DMS 273 treated with DMSO at 0.1 percent for 48 hours (cell line): ENCODE measurements at regions not wholly inside any gene's neighbourhood (a gene's known extent, or its start where the extent isn't known, plus 50 kb on each side); places are given as distances from the start of the nearest gene placed in this dataset.
"Not testable (repeated sequence)": the region's sequence is repeated elsewhere in the genome, so short reads cannot be mapped to it uniquely, and the experiment has no call there.

Experiments used
- DNase-seq: peaks from one replicate; lab custom pipeline; 2025; lab: John Stamatoyannopoulos, UW

DNA sequence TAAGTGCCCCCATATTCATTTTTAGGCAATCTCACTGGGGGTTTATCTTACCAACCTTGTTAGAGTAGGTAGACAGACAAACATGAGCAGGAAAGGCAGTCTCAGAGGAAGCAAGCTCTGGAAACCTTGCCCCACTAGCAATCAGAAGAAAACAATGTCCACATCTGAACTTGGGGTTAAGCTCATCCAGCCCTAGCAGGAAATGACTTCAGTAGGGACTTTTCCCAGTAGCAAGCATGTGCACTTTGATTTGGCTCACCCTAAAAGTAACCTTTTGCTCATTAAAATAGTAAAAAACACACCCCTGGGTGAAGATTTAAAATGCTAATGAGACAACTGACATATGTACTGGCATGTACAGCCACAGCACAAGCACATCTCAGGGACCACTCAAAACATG is 175.5 kb downstream of the AKAIN1 start:
- no peak for DNase-seq

DNA sequence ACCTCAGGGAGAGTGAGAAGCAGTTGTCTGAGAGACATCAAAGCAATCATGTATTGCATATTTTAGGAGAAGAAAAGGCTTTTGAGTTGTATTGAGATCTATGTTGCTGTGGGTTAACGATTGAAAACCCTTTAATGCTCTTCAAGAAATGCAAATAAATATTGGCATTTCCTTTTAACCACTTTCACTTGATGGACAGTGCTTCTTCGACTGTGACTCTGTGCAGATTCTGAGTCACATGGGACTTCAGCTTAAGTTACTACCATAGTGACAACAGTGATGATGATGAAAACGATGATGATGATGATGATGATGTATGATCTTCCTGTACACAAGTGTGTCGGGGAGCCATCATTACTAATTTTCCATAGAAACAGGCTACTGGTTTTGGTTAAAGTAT is 181.8 kb downstream of the AKAIN1 start:
- no peak for DNase-seq

DNA sequence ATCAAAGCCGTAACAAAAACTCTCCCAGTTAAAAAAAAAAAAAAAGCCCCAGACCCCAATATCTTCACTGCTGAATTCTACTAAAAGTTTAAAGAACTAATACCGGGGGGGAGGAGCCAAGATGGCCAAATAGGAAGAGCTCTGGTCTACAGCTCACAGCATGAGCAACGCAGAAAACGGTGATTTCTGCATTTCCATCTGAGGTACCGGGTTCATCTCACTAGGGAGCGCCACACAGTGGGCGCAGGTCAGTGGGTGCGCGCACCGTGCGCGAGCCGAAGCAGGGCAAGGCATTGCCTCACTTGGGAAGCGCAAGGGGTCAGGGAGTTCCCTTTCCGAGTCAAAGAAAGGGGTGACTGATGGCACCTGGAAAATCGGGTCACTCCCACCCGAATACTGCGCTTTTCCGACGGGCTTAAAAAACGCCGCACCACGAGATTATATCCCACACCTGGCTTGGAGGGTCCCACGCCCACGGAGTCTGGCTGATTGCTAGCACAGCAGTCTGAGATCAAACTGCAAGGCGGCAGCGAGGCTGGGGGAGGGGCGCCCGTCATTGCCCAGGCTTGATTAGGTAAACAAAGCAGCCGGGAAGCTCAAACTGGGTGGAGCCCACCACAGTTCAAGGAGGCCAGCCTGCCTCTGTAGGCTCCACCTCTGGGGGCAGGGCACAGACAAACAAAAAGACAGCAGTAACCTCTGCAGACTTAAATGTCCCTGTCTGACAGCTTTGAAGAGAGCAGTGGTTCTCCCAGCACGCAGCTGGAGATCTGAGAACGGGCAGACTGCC is 192.8 kb downstream of the AKAIN1 start:
- not testable (repeated sequence) for DNase-seq

DNA sequence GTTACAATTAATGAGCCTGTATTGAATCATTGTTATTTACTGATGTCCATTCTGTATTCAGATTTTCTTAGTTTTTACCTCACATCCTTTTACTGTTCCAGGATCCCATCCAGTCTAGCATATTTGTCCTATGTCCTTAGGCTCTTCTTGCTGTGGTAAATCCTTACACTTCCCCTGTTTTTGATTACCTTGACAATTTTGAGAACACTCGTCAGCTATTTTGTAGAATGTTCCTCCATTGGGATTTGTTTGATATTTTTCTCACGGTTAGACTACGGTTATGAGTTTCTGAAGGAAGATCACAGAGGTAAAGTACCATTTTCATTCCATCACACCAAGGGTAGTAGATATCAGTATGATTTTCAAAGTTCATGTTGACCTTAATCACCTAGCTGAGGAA is 202.3 kb downstream of the AKAIN1 start:
- no peak for DNase-seq

DNA sequence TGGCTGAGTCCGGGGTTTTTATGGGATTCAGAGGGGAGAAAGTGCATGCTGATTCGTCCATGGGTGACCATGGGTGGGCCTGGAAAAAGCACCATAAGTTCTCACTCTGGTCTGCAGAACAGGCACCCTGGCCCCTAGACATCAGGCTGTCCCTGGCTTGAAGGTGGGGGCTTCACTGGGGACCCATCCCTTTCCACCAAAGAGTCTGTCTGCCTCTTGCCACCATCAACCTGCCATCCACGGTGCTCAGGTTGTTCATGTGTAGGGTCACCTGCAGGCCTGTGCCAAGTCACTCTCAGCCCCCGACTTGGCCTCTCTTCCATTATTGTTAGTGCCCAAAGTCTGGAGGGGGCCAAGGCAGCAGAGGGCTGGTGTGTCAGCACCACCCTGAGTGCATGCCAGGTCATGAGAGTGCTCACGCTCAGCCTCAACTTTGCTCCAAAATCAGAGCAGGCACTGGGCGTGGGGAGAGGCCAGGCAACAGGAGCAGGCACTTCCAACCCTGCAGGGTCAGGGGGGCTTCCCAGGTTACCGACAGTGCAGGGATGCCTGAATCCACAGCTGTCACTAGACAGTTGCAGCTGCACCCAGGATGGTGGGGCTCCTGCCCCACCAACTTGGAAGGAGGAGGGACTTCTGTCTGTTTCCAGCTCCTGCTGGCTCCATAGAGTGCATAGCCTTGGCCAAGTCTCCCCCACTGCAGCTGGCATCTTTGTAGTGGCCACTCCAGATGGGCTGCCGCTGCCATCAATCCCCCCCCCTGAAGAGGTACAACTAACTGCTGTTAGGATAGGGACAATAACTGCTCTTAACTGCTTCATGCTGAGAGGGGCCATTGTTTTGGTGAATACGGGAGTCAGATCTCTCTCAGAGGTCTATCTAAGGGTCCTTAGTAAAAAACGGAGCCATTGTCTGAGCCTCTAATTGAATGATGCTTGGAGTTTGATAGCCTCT is 209.3 kb downstream of the AKAIN1 start:
- DNase-seq = peak; percentile 3

DNA sequence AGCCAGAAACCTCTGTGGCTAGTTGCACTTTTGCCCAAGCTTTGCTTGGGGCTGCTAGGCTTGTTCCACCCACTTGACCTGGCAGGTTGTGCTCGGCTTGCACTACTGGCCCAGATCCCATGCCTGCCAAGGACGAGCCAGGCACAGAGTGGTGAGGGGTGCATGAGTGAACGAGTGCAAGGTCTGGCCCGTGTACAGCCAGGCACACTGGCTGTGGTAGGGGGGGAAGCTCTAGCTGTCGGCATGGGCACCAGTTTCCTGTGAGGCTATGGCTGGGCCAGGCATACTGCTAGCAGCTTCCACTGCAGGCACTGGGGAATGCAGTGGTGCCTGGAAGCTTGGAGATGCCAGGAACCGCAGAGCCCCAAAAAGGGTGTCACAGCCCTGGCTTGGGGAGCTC is 210.4 kb downstream of the AKAIN1 start:
- DNase-seq = no peak

DNA sequence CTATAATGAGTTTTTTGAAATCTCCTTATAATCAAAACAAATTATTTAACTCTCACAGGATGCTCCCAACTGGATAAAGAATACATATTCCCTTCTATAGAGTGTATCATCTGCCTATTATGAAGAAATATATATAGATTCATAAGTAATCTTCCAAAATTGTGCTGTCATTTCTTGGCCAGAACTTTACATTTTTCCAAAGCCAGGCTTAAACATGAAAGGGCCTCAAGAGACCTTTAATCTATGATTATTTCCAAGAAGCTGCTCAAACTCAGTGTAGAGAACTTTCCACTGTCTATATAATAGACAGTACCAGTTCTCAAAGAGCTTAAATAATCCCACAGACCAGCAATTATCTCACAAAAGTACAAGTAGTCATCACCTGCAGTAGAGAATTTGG is 211.0 kb downstream of the AKAIN1 start:
- DNase-seq = no peak

DNA sequence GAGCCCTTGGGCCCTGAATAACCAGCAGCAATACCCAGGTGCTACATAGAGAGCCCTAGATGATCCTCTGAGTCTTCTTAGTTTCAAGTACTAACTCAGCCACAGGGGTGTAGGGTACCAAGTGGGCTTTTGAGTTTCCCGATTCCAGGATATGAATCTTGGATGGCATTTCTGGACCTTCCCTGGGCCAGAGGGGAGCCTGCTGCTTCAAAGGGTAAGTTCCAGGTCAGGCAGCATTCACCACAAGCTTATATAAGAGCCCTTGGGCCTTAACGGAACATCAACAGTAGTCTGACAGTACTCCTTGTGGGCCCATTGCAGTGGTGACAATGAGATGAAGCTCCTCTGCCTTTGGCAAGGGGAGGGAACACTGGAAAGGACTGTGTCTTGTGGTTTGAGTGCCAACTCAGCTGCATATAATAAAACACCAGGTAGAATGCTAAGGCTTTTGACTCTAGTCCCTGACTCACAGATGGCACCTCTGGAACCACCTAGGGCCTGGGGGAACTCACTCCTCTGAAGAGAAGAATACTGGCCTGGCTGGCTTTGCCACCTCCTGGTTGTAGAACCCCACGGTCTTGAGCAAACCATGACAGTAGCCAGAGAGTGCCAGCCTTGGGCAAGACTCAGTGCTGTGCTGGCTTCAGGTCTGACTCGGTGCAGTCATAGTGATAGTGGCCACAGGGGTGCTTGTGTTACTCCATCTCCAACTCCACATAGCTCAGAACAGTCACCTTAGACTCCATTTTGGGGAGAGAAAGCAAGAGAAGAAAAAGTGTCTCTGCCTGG is 235.7 kb downstream of the AKAIN1 start:
- DNase-seq = no peak

DNA sequence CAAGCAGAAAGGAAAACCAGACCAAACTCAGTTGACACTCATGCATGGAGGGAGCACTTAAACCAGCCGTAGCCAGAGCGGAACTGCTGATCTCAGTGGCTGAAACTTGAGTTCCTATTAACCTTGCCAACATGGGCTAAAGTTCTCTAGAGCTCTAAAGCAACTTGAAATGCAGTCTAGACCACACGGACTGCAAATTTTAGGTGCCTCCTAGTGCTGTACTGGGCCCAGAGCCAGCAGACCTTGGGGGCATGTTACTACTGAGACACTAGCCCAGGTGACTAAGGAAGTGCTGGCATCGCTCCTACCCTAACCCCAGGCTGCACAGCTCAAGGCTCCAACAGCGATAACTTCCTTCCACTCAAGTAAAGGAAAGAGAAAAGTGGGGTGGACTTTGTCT is 236.5 kb downstream of the AKAIN1 start:
- DNase-seq = no peak

DNA sequence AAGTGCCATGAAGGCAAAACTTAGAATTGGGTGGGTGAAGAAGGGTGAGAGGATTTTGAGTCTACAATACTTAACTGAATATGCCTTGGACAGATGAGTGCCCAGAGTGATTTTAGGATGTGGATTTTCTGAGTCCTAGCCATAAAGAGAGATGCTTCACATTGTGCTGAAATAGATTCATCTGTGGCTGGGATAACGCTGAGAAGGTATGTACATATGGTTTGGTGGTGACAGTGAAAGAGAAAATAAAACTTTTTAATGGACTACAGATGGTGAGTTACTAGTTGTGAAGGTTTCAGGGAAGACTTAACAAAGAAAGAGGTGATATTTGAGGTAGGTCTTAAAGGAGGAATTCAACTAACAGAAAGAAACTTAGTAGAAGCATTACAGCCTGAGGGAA is 265.8 kb downstream of the AKAIN1 start:
- no peak for DNase-seq

DNA sequence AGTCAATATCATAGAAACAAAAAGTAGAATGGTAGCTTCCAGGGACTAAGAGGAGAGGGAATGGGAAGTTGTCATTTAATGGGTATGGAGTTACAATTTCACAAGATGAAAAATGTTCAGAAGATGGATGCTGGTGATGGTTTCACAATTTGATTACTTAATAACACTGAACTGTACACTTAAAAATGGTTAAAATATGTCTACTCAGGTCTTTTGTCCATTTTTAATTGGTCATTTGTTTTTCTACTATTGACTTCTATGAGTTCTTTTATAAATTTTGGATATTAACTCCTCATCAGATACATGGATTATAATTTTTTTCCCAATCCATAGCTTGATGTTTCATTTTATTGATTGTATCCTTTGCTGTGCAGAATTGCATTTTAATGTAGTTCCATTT is 275.5 kb downstream of the AKAIN1 start:
- no peak for DNase-seq

DNA sequence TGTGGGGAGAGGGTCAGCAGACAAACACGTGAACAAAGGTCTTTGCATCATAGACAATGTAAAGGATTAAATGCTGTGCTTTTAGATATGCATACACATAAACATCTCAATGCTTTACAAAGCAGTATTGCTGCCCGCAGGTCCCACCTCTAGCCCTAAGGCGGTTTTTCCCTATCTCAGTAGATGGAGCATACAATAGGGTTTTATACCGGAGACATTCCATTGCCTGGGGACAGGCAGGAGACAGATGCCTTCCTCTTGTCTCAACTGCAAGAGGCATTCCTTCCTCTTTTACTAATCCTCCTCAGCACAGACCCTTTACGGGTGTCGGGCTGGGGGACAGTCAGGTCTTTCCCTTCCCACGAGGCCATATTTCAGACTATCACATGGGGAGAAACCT is 279.5 kb downstream of the AKAIN1 start:
- DNase-seq = not testable (repeated sequence)

DNA sequence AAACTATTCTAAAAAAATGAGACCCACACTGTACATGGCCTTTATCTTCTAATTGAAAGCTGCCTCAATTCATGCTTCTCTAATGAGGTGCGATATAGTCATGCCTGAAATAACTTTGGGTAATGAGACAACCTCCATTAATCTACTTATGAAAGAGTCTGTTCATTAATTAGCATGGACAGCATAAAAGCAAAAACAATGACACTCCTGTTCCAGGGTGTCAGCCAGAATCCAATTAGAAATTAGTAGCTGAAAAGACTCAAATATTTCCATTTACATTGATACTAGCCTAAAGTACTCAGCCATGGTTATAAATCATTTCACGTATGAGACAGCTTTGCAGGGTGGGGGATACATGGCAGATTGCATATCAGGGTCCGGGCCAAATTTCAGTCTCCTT is 288.7 kb downstream of the AKAIN1 start:
- DNase-seq = no peak

DNA sequence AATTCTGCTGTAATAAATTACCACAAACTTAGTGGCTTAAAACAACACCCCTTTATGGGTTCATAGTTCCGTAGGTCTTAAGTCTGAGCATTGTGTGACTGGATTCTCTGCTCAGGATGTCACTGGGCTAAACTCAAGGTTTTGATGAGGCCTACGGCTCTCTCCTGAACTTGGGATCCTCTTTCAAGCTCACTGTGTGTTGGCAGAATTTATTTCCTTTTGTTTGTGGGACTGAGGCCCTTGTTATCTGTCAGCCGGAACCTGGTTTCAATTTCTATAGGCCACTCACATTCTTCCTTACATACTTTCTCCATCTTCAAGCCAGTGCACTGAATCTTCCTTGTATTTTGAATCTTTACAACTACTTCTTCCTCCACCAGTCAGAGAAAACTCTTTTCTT is 290.2 kb downstream of the AKAIN1 start:
- DNase-seq = no peak

DNA sequence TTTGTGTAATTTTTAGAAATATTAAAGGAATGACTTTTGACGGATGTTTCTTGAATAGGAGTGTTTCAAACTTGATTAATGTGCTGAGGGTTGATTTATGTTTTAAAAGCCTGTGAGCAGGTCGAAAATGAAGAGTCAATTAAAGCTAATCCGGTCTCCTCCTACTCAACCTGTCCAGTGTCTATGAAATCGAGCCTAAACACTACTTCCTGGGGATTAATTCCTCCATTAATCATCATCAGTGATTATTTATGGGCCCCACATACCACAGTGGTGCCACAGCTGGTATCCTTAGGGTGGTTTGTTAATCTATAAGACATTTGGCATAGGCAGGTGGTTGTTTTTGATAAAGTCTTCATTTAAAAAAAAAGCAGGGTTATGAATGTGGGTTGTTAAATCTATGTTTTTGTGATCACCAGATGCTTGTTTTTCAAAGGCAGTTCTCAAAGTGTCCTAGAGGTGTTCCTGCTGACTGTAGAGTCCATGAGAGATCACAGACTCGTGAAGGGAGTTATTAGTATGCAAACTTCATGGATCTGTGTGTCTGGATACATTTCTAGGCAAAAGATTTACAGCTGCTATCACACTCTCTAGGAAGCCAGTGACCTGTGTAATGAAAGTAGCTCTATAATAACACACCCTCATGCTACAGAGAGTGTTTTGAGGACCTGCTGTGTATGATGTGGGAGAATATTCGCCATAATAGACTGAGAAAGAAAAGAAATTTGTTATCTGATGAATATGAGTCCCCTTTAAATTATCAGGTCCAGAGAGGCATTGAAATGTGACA is 308.6 kb downstream of the AKAIN1 start:
- DNase-seq = peak; percentile 47

DNA sequence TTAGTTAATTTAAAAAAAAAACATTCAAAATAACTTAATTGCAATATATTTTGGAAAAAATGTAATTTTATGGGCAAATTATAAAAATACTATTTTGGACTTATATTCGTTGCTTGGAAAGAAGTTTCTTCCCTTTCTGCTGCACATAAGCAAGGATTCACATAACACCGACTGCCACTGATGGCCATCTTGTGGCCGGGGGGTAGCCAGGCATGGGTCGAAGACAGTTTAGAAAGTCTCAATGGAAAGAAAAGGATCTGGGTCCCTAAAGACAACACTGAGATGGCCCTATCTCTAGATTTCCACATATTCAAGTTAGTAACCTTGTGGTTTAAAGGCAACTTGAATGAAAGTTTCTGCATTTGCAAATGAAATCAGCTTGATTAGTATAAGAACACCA is 318.6 kb downstream of the AKAIN1 start:
- no peak for DNase-seq

DNA sequence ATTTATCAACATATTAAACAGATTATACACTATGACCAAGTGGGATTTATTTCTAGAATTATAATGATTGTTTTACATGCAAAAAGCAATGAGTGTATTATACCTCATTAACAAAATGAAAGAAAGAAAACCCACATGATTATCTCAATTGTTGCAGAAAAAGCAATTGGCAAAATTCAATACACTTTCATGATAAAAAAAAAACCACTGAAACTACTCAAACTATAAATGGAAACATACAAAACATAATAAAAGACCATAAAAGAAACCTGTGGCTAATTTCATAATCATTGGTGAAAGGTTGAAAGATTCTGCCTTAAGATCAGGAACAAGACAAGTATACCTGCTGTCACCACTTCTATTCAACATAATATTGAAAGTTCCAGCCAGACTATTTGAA is 325.9 kb downstream of the AKAIN1 start:
- no peak for DNase-seq

DNA sequence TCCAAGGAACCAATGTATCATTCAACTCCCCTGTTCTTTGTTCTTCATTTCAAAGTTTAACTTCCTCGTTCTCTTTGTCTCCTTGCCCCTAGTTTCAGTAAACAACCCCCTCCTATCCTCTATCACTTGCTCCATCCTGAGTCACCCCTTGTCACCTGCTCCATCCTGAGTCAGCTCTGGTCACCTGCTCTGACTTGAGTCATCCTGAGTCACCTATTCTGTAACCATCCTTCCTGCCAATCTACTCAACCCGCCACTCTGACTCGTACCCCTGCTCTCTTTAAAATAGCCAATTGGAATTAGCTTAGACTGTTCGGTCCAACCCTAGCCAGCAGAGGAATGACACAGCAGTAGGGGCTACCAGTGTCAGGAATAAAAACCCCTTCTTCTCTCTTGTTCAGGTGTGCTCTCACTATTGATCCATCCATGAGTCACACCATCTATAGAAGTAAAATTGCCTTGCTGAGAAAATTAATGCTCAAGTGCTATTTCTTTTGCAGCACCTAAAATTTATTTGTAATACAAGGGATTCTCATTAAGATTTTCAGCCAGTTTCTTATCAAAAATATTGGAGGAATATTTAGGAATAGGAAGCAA is 326.8 kb downstream of the AKAIN1 start:
- no peak for DNase-seq

DNA sequence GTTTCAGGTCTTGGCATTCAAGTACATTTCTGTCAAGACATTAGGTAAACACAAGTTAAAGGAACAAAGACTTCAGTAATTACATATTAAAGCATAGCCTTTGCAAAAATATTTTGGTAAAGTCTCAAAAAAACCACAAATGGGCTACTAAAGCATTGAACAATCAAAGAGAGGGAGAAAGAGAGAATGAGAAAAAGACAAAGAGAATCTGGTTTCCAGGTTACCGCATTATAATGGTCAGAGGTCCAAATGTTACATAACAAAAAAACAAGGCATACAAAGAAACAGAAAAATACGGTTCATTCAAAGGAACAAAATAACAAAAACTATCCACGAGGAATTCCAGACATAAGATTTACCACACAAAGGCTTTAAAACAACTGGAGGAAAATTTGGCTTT is 327.9 kb downstream of the AKAIN1 start:
- no peak for DNase-seq

DNA sequence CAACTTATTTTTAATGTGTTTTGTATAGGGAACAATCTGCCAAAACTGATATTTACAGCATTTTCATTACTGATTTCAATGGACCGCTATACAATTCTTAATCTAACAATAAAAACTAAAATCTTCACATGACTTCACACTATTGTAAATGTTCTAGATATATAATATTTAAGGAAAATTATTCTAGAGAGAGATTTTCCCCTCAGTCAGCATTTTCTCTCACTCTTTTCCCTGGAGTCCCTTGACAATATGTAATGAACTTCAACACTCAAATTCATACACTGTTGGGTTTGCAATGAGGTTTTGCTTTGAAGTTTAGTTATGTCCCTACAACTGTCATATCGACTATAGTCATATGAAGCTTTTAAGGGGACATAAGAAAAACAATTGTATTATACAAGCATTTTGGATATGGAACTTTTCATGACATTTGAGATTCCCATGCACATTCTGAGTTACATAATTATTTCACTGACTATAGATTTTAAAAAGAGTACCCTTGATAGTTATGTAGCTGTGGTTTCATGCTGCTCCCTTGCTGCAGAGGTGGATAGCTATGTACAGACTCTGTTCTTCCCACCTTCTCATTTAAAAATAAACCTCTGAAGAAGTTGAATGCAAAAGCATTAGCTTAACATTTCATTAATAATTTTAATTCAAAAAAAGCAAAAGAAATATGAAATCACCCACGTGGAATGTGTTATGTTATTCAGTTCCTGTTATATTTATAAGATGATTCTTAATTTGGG is 338.5 kb downstream of the AKAIN1 start:
- DNase-seq = no peak
